Stomach (tissue), 8 donors: ENCODE measurements at regions not wholly inside any gene's neighbourhood (a gene's known extent, or its start where the extent isn't known, plus 50 kb on each side); places are given as distances from the start of the nearest gene placed in this dataset.

ENCODE experiments used
- DNase-seq, 2 donors: peaks; one replicate each; pipeline versions ENCODE4 v3.0.0 to v3.0.0-alpha.2; 2013 to 2019
- H3K27ac ChIP-seq, 5 donors: fragments of 200-600 bp in 4 of 5; sonication (generic) in 4 of 5; one replicate each; pipeline ENCODE4 v1.5.1; 2013 to 2019; ENCODE audit warnings: mild to moderate bottlenecking in 1 of 5, moderate library complexity in 1 of 5
- H3K27me3 ChIP-seq, 3 donors: fragments of 200-600 bp; sonication (generic); one replicate each; pipeline ENCODE4 v1.5.1; 2017 to 2019; ENCODE audit warnings: mixed run types in 1 of 3
- H3K36me3 ChIP-seq, 4 donors: fragments of 200-600 bp; sonication (generic); 1 replicate in 3 of 4; 2 replicates in 1 of 4; pipeline ENCODE4 v1.5.1; 2016 to 2019
- H3K4me1 ChIP-seq, 4 donors: fragments of 200-600 bp; sonication (generic); one replicate each; pipeline ENCODE4 v1.5.1; 2016 to 2019
- H3K4me3 ChIP-seq, 4 donors: fragments of 200-600 bp; sonication (generic) in 3 of 4; one replicate each; pipeline ENCODE4 v1.5.1; 2016 to 2019; ENCODE audit warnings: mild to moderate bottlenecking in 1 of 4
- H3K9me3 ChIP-seq, 4 donors: fragments of 200-600 bp; sonication (generic); one replicate each; pipeline ENCODE4 v1.5.1; 2016 to 2019
- EP300 ChIP-seq: sonication (generic); formaldehyde crosslinking; IDR thresholded peaks from one replicate; pipeline ENCODE4 v1.6.1; 2017; ENCODE audit warnings: antibody characterized with exemption
- POLR2A ChIP-seq, 4 donors: fragments of 450-650 bp; IDR thresholded peaks; one replicate each; pipeline ENCODE4 v1.6.1; 2016; ENCODE audit warnings: antibody characterized with exemption in 4 of 4, control low read depth in 2 of 4, mild to moderate bottlenecking in 1 of 4, moderate library complexity in 1 of 4
- POLR2AphosphoS5 ChIP-seq, 3 donors: sonication (generic); formaldehyde crosslinking; IDR thresholded peaks; one replicate each; pipeline ENCODE4 v1.6.1; 2016; ENCODE audit warnings: antibody characterized with exemption in 3 of 3
- WGBS, 5 donors: extraction: QIAGEN DNeasy Blood & Tissue Kit in 3 of 5; methylation state at CpG; one replicate each; pipeline versions ENCODE4 v1.1.5 to v1.1.7; 2013 to 2018; 5-methylcytosine and 5-hydroxymethylcytosine counted together
- intact Hi-C: fragments of 100-400 bp; cut with DNase I; formaldehyde crosslinking; loops from one replicate; pipeline ENCODE4 v1.15.1; 2023; ENCODE audit warnings: low total_unique reads
- TF ChIP-seq, protein P1 (sequence below), 7 experiments: fragments of 450-650 bp in 4 of 7; fragments of 200-600 bp in 3 of 7; sonication (generic) in 3 of 7; IDR thresholded peaks; one replicate each; pipeline ENCODE4 v1.5.1; 2016 to 2019; ENCODE audit warnings: antibody characterized with exemption in 7 of 7, control low read depth in 2 of 7, mild to moderate bottlenecking in 1 of 7
- donor health status: healthy with polysubstance abuse.
- donor health status: Bipolar disorder and iron deficiency.
- donor health status: healthy.

- intact Hi-C loops = no loop called here
- Histone ChIP-seq H3K36me3 (no peaks in the 10 kb centered on the region), H3K27me3 (no peaks in the 10 kb centered on the region), H3K4me1 (no peaks in the 10 kb centered on the region), H3K4me3 (no peak overlapping the region), H3K27ac (no peak overlapping the region), H3K9me3 (no peaks in the 10 kb centered on the region)
- DNase-seq = no peak
- 64 to 76% (median 76%) methylated on average over 1 of the region's 1 CpG for WGBS, 5 donors
- TF ChIP-seq, protein P1, sequence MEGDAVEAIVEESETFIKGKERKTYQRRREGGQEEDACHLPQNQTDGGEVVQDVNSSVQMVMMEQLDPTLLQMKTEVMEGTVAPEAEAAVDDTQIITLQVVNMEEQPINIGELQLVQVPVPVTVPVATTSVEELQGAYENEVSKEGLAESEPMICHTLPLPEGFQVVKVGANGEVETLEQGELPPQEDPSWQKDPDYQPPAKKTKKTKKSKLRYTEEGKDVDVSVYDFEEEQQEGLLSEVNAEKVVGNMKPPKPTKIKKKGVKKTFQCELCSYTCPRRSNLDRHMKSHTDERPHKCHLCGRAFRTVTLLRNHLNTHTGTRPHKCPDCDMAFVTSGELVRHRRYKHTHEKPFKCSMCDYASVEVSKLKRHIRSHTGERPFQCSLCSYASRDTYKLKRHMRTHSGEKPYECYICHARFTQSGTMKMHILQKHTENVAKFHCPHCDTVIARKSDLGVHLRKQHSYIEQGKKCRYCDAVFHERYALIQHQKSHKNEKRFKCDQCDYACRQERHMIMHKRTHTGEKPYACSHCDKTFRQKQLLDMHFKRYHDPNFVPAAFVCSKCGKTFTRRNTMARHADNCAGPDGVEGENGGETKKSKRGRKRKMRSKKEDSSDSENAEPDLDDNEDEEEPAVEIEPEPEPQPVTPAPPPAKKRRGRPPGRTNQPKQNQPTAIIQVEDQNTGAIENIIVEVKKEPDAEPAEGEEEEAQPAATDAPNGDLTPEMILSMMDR (IDR thresholded peaks at IDR 0.05) = no peak
- TF ChIP-seq POLR2A (IDR thresholded peaks at IDR 0.05) = no peak
- TF ChIP-seq EP300 = no peak
- no peak for TF ChIP-seq POLR2AphosphoS5 (IDR thresholded peaks at IDR 0.05)
Measured at GRCh38 chr12:63457857-63458256, 210.4 kb downstream of the DPY19L2 start.

GRCh38 chr12:63457428-63457827, 210.9 kb downstream of the DPY19L2 start:
- no peaks in the 10 kb centered on the region for H3K9me3 ChIP-seq
- H3K4me1 ChIP-seq = no peaks in the 10 kb centered on the region
- no peak overlapping the region for H3K27ac ChIP-seq
- no peak for TF ChIP-seq POLR2A (IDR thresholded peaks at IDR 0.05)
- TF ChIP-seq, protein P1 (IDR thresholded peaks at IDR 0.05) = no peak
- no peaks in the 10 kb centered on the region for H3K36me3 ChIP-seq
- no peaks in the 10 kb centered on the region for H3K27me3 ChIP-seq
- no peak overlapping the region for H3K4me3 ChIP-seq
- intact Hi-C loops = no loop called here
- no peak for DNase-seq

DNA sequence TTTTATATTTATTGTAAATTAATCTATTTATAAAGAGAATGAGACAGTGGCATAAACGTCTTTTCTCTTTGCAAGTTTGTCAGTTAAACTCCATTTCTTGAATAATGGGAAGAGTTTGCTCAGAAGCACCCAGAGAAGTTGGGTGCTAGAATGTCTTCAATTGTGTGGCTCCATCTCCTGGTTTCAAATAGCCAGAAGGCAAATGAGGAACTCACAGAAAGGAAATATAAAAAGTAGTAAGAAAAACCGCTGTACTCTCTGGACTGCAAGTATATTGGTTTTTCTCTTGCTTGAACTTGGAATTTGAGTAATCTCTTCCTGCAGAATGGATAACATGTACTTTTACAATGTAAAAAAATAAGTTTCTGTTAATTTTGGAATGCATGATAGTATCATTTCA, 217.5 kb downstream of the DPY19L2 start:
- TF ChIP-seq, protein P1 (IDR thresholded peaks at IDR 0.05) = no peak
- TF ChIP-seq POLR2AphosphoS5 (IDR thresholded peaks at IDR 0.05) (no peak), POLR2A (IDR thresholded peaks at IDR 0.05) (no peak), EP300 (no peak)
- DNase-seq = no peak
- no peaks in the 10 kb centered on the region for H3K4me1 ChIP-seq
- 63 to 77% (median 71%) methylated on average over 2 of the region's 2 CpGs for WGBS, 5 donors
- no peaks in the 10 kb centered on the region for H3K36me3 ChIP-seq
- no peaks in the 10 kb centered on the region for H3K27me3 ChIP-seq
- H3K4me3 ChIP-seq = no peak overlapping the region
- intact Hi-C loops = no loop called here
- no peaks in the 10 kb centered on the region for H3K9me3 ChIP-seq
- H3K27ac ChIP-seq = no peak overlapping the region

DNA sequence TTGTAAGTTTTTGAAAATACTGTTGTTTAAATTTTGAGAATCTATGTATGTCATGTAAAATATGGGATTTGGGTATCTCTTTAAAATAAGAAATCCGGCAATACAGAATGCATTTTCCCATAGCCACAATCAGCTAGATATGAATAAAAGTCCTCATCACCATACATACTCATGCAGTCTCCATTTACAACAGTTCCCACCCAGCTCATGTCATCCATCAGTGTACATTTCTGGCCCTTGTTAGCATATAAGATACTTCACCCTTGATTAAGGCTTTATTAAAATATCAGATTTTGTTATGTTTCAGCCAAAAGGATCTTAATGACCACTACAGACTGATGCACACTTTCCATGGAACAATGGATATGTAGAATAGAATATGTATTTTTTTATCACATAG, 218.0 kb downstream of the DPY19L2 start:
- H3K36me3 ChIP-seq = no peaks in the 10 kb centered on the region
- H3K4me1 ChIP-seq = no peaks in the 10 kb centered on the region
- no peak overlapping the region for H3K4me3 ChIP-seq
- TF ChIP-seq EP300 = no peak
- TF ChIP-seq POLR2AphosphoS5 (IDR thresholded peaks at IDR 0.05) = no peak
- TF ChIP-seq, protein P1 (IDR thresholded peaks at IDR 0.05) = no peak
- no peak for TF ChIP-seq POLR2A (IDR thresholded peaks at IDR 0.05)
- WGBS, 5 donors = 86 to 97% (median 94%) methylated on average over 1 of the region's 1 CpG
- no peak for DNase-seq
- intact Hi-C loops = no loop called here
- H3K27ac ChIP-seq = no peak overlapping the region
- H3K27me3 ChIP-seq = no peaks in the 10 kb centered on the region
- no peaks in the 10 kb centered on the region for H3K9me3 ChIP-seq
